GM19238 (cell line): ENCODE measurements at regions not wholly inside any gene's neighbourhood (a gene's known extent, or its start where the extent isn't known, plus 50 kb on each side); places are given as distances from the start of the nearest gene placed in this dataset.
"Not testable (repeated sequence)": the region's sequence is repeated elsewhere in the genome, so short reads cannot be mapped to it uniquely, and the experiment has no call there.

Source experiments
- DNase-seq: peaks from one replicate; pipeline ENCODE4 v3.0.0; 2011; ENCODE audit warnings: low spot score; ENCODE audit not compliant: insufficient read length

GRCh38 chr16:73415286-73415685 is 367.4 kb upstream of the ZFHX3 start:
- DNase-seq = no peak

- DNase-seq = no peak
Observed at GRCh38 chr16:73414638-73415037, 366.7 kb upstream of the ZFHX3 start.

- no peak for DNase-seq
Observed at GRCh38 chr16:73413830-73414190, 365.9 kb upstream of the ZFHX3 start.

- no peak for DNase-seq
Observed at GRCh38 chr16:73413091-73413829, 365.3 kb upstream of the ZFHX3 start.

- no peak for DNase-seq
Observed at GRCh38 chr16:73412416-73412815, 364.5 kb upstream of the ZFHX3 start.

GRCh38 chr16:73408716-73409115 is 360.8 kb upstream of the ZFHX3 start:
- DNase-seq = no peak

- no peak for DNase-seq
Observed at GRCh38 chr16:73408311-73408710, 360.4 kb upstream of the ZFHX3 start.

GRCh38 chr16:73405851-73406250 is 357.9 kb upstream of the ZFHX3 start:
- DNase-seq = no peak

GRCh38 chr16:73404001-73404400 is 356.1 kb upstream of the ZFHX3 start:
- DNase-seq = no peak

GRCh38 chr16:73403291-73403690 is 355.4 kb upstream of the ZFHX3 start:
- no peak for DNase-seq

GRCh38 chr16:73400951-73401350 is 353.0 kb upstream of the ZFHX3 start:
- no peak for DNase-seq

GRCh38 chr16:73399997-73400396 is 352.1 kb upstream of the ZFHX3 start:
- no peak for DNase-seq

- DNase-seq = no peak
Observed at GRCh38 chr16:73399486-73399885, 351.6 kb upstream of the ZFHX3 start.

- not testable (repeated sequence) for DNase-seq
Observed at GRCh38 chr16:73398604-73399003, 350.7 kb upstream of the ZFHX3 start.

GRCh38 chr16:73396556-73396955 is 348.6 kb upstream of the ZFHX3 start:
- DNase-seq = no peak

GRCh38 chr16:73390936-73391335 is 343.0 kb upstream of the ZFHX3 start:
- no peak for DNase-seq

- no peak for DNase-seq
Observed at GRCh38 chr16:73390491-73390890, 342.6 kb upstream of the ZFHX3 start.

- no peak for DNase-seq
Observed at GRCh38 chr16:73389085-73389484, 341.2 kb upstream of the ZFHX3 start.

- no peak for DNase-seq
Observed at GRCh38 chr16:73387979-73388378, 340.1 kb upstream of the ZFHX3 start.

GRCh38 chr16:73385696-73386095 is 337.8 kb upstream of the ZFHX3 start:
- no peak for DNase-seq

- DNase-seq = no peak
Observed at GRCh38 chr16:73384506-73385089, 336.7 kb upstream of the ZFHX3 start.

GRCh38 chr16:73383988-73384365 is 336.0 kb upstream of the ZFHX3 start:
- no peak for DNase-seq

- DNase-seq = no peak
Observed at GRCh38 chr16:73383195-73383987, 335.5 kb upstream of the ZFHX3 start.
